K562 (cell line): ENCODE measurements at regions not wholly inside any gene's neighbourhood (a gene's known extent, or its start where the extent isn't known, plus 50 kb on each side); places are given as distances from the start of the nearest gene placed in this dataset.
A peak's percentile ranks its signal among the peaks of the same experiment; 100 is the strongest.

Experiments used
- ATAC-seq: fragments of 200-7000 bp; cut with Tn5 transposase; 3 replicates; pipeline ENCODE4 v1.9.1; 2020; ENCODE audit warnings: moderate library complexity
- BruUV-seq: library from RNA; stranded (reverse); fragments of 400-500 nt; replicated peaks from 2 replicates; lab custom pipeline; 2021; lab: Mats Ljungman, UMichigan
- CTCF ChIA-PET: fragments of 300-600 bp; formaldehyde crosslinking; extraction: SDS; loops from one replicate; lab custom pipeline; 2021; ENCODE audit warnings: low intra/inter-chr PET ratio; lab: Yijun Ruan, JAX
- POLR2A ChIA-PET: fragments of 300-600, 350-650 bp; sonication (Branson Sonifier 250); formaldehyde crosslinking; extraction: SDS; loops from one replicate; lab custom pipeline; 2021; ENCODE audit warnings: antibody characterized with exemption, inconsistent platforms; lab: Yijun Ruan, JAX
- DNase-seq, 4 experiments: peaks; one replicate each; pipeline versions ENCODE4 v3.0.0 to v3.0.0-alpha.2; 2011 to 2018; ENCODE audit warnings: low spot score in 3 of 4, mixed read lengths in 3 of 4; ENCODE audit errors: extremely low read depth in 1 of 4
- FAIRE-seq: peaks from 2 replicates; lab custom pipeline; 2011; peaks lifted over from hg19 to GRCh38; lab: Jason Lieb, UNC
- H2AFZ ChIP-seq: 2 replicates; pipeline ENCODE4 v1.6.0; 2011; ENCODE audit warnings: low read depth, low read length, control low read depth, inconsistent platforms
- H3K27ac ChIP-seq: fragments of 200-600 bp; 3 replicates; pipeline ENCODE4 v1.8.0; 2011; ENCODE audit warnings: low read depth, mild to moderate bottlenecking, control low read depth, inconsistent platforms, low read length, moderate library complexity, mixed read lengths; ENCODE audit errors: extremely low read depth
- H3K27me3 ChIP-seq, 2 experiments: fragments of 300-600 bp in 1 of 2; 2 replicates in 1 of 2; 3 replicates in 1 of 2; pipeline versions ENCODE4 v1.6.0 to v1.8.0; 2011; ENCODE audit warnings: inconsistent platforms in 2 of 2, low read length in 2 of 2, mild to moderate bottlenecking in 1 of 2, mixed read lengths in 1 of 2, moderate library complexity in 1 of 2; ENCODE audit not compliant: control insufficient read depth in 2 of 2, insufficient read depth in 2 of 2
- H3K36me3 ChIP-seq: fragments of 300-600 bp; 3 replicates; pipeline ENCODE4 v1.8.0; 2011; ENCODE audit warnings: mild to moderate bottlenecking, low read length, inconsistent platforms; ENCODE audit not compliant: control insufficient read depth, insufficient read depth
- H3K4me1 ChIP-seq, 2 experiments: fragments of 200-600 bp in 1 of 2; replicated peaks in 1 of 2; 2 replicates in 1 of 2; 3 replicates in 1 of 2; pipeline versions ENCODE4 v1.5.1 to v1.8.0; 2011; ENCODE audit warnings: inconsistent platforms in 2 of 2, low read length in 2 of 2, mild to moderate bottlenecking in 1 of 2, mixed read lengths in 1 of 2, moderate library complexity in 1 of 2; ENCODE audit not compliant: control insufficient read depth in 2 of 2, insufficient read depth in 2 of 2
- H3K4me2 ChIP-seq: 2 replicates; pipeline ENCODE4 v1.6.1; 2011; ENCODE audit warnings: low read length, control low read depth, inconsistent platforms, mixed read lengths; ENCODE audit not compliant: insufficient read depth
- H3K4me3 ChIP-seq: fragments of 200-600 bp; sonication (generic), shearing (Covaris generic); 2 replicates; pipeline ENCODE4 v1.5.1; 2016; ENCODE audit warnings: control low read depth, inconsistent platforms
- H3K79me2 ChIP-seq: fragments of 200-600 bp; 3 replicates; pipeline ENCODE4 v1.8.0; 2011; ENCODE audit warnings: low read length, inconsistent platforms; ENCODE audit not compliant: control insufficient read depth, insufficient read depth
- H3K9ac ChIP-seq, 2 experiments: 2 replicates each; pipeline versions ENCODE4 v1.6.0 to v1.6.1; 2011; ENCODE audit warnings: low read depth in 2 of 2, low read length in 2 of 2, control low read depth in 1 of 2, inconsistent platforms in 1 of 2, mild to moderate bottlenecking in 1 of 2, mixed read lengths in 1 of 2; ENCODE audit not compliant: insufficient read depth in 1 of 2
- H3K9me1 ChIP-seq: one replicate; pipeline ENCODE4 v1.6.0; 2011; ENCODE audit warnings: inconsistent platforms, mild to moderate bottlenecking, low read length, moderate library complexity; ENCODE audit not compliant: control insufficient read depth, insufficient read depth
- H3K9me3 ChIP-seq: replicated peaks from 2 replicates; pipeline ENCODE4 v1.5.1; 2011; ENCODE audit warnings: low read depth, low read length, inconsistent platforms; ENCODE audit not compliant: control insufficient read depth, insufficient read depth
- H4K20me1 ChIP-seq: replicated peaks from 2 replicates; pipeline ENCODE4 v1.6.1; 2011; ENCODE audit warnings: low read length, inconsistent platforms, mixed read lengths; ENCODE audit not compliant: control insufficient read depth, insufficient read depth
- ESRRA ChIP-seq: fragments of 450-650 bp; IDR thresholded peaks from 2 replicates; pipeline ENCODE4 v1.6.1; 2014; ENCODE audit warnings: low read depth, mild to moderate bottlenecking, moderate library complexity, borderline replicate concordance
- ETV1 ChIP-seq: fragments of 450-650 bp; conservative IDR thresholded peaks from 2 replicates; pipeline ENCODE4 v1.6.1; 2016; ENCODE audit warnings: missing genetic modification characterization, control low read depth, low read depth, missing compliant biosample characterization
- FOXK2 ChIP-seq, 2 experiments: fragments of 450-650 bp; IDR thresholded peaks in 1 of 2; conservative IDR thresholded peaks in 1 of 2; 2 replicates each; pipeline ENCODE4 v1.6.1; 2016; ENCODE audit warnings: low read depth in 2 of 2, mild to moderate bottlenecking in 1 of 2
- NFYB ChIP-seq: IDR thresholded peaks from 2 replicates; pipeline ENCODE4 v1.6.1; 2011; ENCODE audit warnings: mild to moderate bottlenecking, moderate library complexity; ENCODE audit not compliant: insufficient read length; ENCODE audit errors: extremely low read depth
- RBFOX2 ChIP-seq: fragments of 200-400 bp; formaldehyde crosslinking; IDR thresholded peaks from 2 replicates; pipeline ENCODE4 v1.6.1; 2017; ENCODE audit warnings: low read depth, mild to moderate bottlenecking, low read length, moderate library complexity
- ZKSCAN3 ChIP-seq: fragments of 250-450 bp; sonication (Bioruptor Pico); IDR thresholded peaks from 2 replicates; pipeline ENCODE4 v1.4.0; 2020
- WGBS: fragments of 100-300 bp; shearing (Covaris generic); methylation state at CpG from one replicate; pipeline ENCODE4 v1.1.6; 2016; ENCODE audit warnings: low coverage, mixed read lengths; ENCODE audit not compliant: insufficient coverage; ENCODE audit errors: missing lambda C conversion rate; 5-methylcytosine and 5-hydroxymethylcytosine counted together
- in situ Hi-C: fragments of 300-500 bp; cut with MboI; formaldehyde crosslinking; loops from 4 replicates; pipeline ENCODE4 v1.15.0; 2018; ENCODE audit warnings: inconsistent platforms, mixed read lengths
- intact Hi-C: fragments of 100-400 bp; cut with micrococcal nuclease; formaldehyde crosslinking; loops from 2 replicates; pipeline ENCODE4 v1.14.2; 2022
- TF ChIP-seq, protein P1 (sequence below): fragments of 450-650 bp; IDR thresholded peaks from 2 replicates; pipeline ENCODE4 v1.6.1; 2018; ENCODE audit not compliant: partially characterized antibody
- TF ChIP-seq, protein P2 (sequence below), 3 experiments: fragments of 200-800 bp in 1 of 3; fragments of 250-450 bp in 1 of 3; fragments of 450-650 bp in 1 of 3; sonication (Bioruptor Pico) in 1 of 3; sonication (Bioruptor generic) in 1 of 3; formaldehyde crosslinking in 1 of 3; IDR thresholded peaks; 2 replicates each; pipeline versions ENCODE4 v1.6.1 to v1.8.0; 2016 to 2022; ENCODE audit warnings: mild to moderate bottlenecking in 2 of 3, missing genetic modification characterization in 2 of 3, missing compliant biosample characterization in 1 of 3, moderate library complexity in 1 of 3

DNA sequence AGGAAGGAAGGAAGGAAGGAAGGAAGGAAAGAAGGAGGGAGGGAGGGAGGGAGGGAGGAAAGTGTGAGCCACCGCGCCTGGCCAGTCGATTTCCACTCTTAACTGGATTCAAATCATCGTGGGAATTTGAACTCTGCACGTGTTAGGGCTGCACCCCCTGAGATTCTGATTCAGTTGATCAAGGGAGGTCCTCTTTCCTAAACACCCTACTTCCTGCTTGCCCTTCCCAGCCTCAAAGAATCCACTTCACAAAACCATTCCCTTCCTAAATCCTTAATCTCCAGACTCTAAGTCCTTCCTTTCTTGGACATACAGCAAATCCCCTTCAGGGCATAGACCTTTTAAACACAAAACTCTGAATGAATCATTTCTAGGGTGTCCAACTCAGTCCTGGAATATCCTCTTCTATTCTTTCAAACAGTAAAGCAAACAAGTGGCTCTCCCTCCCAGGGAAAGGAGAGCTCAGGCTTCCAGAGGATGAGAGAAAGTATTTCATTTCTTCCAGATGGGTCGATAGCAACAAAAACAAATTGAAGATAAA lies 68.2 kb upstream of the MBOAT2 start:
- ChIA-PET POLR2A (interaction anchor here (0.6 kb wide), 1 partner anchor 361 kb away, joined by 3 read pairs; no protein-coding TSS in a partner anchor), CTCF (interaction anchor here (0.6 kb wide), 1 partner anchor 1612 kb away, joined by 5 read pairs; no protein-coding TSS in a partner anchor)
- Histone ChIP-seq H3K4me2 (no peak overlapping the region), H3K4me3 (no peak overlapping the region), H3K79me2 (no peaks in the 10 kb centered on the region), H3K4me1 (peaks cover 0 to 19% of the 10 kb centered on the region in 2 experiments; a peak in 4 of 5 replicates), H3K27me3 (no peaks in the 10 kb centered on the region), H3K9ac (no peak overlapping the region), H4K20me1 (no peaks in the 10 kb centered on the region), H2AFZ (peak overlapping the region; percentile 48; the same call in 1 of the 2 replicates), H3K9me3 (peaks cover 3% of the 10 kb centered on the region; the same call in 1 of the 2 replicates), H3K9me1 (no peaks in the 10 kb centered on the region), H3K27ac (no peak overlapping the region), H3K36me3 (no peaks in the 10 kb centered on the region)
- WGBS = 39% methylated on average over 4 of the region's 6 CpGs
- in situ Hi-C loops = no loop called here
- intact Hi-C loops = no loop called here
- TF ChIP-seq, protein P1, sequence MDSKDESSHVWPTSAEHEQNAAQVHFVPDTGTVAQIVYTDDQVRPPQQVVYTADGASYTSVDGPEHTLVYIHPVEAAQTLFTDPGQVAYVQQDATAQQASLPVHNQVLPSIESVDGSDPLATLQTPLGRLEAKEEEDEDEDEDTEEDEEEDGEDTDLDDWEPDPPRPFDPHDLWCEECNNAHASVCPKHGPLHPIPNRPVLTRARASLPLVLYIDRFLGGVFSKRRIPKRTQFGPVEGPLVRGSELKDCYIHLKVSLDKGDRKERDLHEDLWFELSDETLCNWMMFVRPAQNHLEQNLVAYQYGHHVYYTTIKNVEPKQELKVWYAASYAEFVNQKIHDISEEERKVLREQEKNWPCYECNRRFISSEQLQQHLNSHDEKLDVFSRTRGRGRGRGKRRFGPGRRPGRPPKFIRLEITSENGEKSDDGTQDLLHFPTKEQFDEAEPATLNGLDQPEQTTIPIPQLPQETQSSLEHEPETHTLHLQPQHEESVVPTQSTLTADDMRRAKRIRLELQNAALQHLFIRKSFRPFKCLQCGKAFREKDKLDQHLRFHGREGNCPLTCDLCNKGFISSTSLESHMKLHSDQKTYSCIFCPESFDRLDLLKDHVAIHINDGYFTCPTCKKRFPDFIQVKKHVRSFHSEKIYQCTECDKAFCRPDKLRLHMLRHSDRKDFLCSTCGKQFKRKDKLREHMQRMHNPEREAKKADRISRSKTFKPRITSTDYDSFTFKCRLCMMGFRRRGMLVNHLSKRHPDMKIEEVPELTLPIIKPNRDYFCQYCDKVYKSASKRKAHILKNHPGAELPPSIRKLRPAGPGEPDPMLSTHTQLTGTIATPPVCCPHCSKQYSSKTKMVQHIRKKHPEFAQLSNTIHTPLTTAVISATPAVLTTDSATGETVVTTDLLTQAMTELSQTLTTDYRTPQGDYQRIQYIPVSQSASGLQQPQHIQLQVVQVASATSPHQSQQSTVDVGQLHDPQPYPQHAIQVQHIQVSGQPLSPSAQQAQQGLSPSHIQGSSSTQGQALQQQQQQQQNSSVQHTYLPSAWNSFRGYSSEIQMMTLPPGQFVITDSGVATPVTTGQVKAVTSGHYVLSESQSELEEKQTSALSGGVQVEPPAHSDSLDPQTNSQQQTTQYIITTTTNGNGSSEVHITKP = no peak
- no peak for TF ChIP-seq NFYB
- TF ChIP-seq ESRRA = no peak
- TF ChIP-seq RBFOX2 = no peak
- no peak for TF ChIP-seq ETV1 (tag)
- TF ChIP-seq, protein P2, sequence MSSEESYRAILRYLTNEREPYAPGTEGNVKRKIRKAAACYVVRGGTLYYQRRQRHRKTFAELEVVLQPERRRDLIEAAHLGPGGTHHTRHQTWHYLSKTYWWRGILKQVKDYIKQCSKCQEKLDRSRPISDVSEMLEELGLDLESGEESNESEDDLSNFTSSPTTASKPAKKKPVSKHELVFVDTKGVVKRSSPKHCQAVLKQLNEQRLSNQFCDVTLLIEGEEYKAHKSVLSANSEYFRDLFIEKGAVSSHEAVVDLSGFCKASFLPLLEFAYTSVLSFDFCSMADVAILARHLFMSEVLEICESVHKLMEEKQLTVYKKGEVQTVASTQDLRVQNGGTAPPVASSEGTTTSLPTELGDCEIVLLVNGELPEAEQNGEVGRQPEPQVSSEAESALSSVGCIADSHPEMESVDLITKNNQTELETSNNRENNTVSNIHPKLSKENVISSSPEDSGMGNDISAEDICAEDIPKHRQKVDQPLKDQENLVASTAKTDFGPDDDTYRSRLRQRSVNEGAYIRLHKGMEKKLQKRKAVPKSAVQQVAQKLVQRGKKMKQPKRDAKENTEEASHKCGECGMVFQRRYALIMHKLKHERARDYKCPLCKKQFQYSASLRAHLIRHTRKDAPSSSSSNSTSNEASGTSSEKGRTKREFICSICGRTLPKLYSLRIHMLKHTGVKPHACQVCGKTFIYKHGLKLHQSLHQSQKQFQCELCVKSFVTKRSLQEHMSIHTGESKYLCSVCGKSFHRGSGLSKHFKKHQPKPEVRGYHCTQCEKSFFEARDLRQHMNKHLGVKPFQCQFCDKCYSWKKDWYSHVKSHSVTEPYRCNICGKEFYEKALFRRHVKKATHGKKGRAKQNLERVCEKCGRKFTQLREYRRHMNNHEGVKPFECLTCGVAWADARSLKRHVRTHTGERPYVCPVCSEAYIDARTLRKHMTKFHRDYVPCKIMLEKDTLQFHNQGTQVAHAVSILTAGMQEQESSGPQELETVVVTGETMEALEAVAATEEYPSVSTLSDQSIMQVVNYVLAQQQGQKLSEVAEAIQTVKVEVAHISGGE (CRISPR knock-in tag; IDR thresholded peaks at IDR 0.05) = no peak
- no peak for TF ChIP-seq FOXK2 (conservative IDR thresholded peaks at IDR 0.05 in 1 of 2, IDR thresholded peaks at IDR 0.05 in 1 of 2; ENCODE audit: low read depth in 2 of 2)
- TF ChIP-seq ZKSCAN3 = no peak
- no peak for FAIRE-seq
- ATAC-seq = no peak
- no peak for DNase-seq
- no TSS peak for BruUV-seq
